PC-3 (cell line): ENCODE measurements at regions not wholly inside any gene's neighbourhood (a gene's known extent, or its start where the extent isn't known, plus 50 kb on each side); places are given as distances from the start of the nearest gene placed in this dataset.

Experiments
- ATAC-seq: fragments of 200-7000 bp; cut with Tn5 transposase; 2 replicates; pipeline ENCODE4 v1.9.1; 2020; ENCODE audit warnings: mild to moderate bottlenecking, moderate library complexity
- BruUV-seq: library from RNA; stranded (reverse); fragments of 400-500 nt; replicated peaks from 2 replicates; lab custom pipeline; 2021; lab: Mats Ljungman, UMichigan
- CTCF ChIA-PET: fragments of 300-600 bp; sonication (Branson Sonifier 250); formaldehyde crosslinking; loops from one replicate; lab custom pipeline; 2022; ENCODE audit warnings: antibody characterized with exemption; lab: Charles Lee
- POLR2A ChIA-PET: fragments of 300-600 bp; sonication (Branson Sonifier 250); formaldehyde crosslinking; loops from one replicate; lab custom pipeline; 2022; ENCODE audit warnings: antibody characterized with exemption; ENCODE audit not compliant: unreplicated experiment; lab: Charles Lee
- DNase-seq: peaks from one replicate; pipeline ENCODE4 v3.0.0-alpha.2; 2015
- H2AFZ ChIP-seq: fragments of 300-600 bp; sonication (generic); 2 replicates; pipeline ENCODE4 v1.6.0; 2016; ENCODE audit warnings: antibody characterized with exemption, low read length
- H3F3A ChIP-seq: fragments of 300-600 bp; sonication (generic); one replicate; pipeline ENCODE4 v1.6.0; 2017; ENCODE audit warnings: antibody characterized with exemption, low read length, control low read depth, mild to moderate bottlenecking; ENCODE audit not compliant: unreplicated experiment
- H3K27ac ChIP-seq: fragments of 300-600 bp; sonication (generic); 2 replicates; pipeline ENCODE4 v1.5.1; 2016; ENCODE audit warnings: mild to moderate bottlenecking, low read length
- H3K27me3 ChIP-seq: fragments of 300-600 bp; sonication (generic); 2 replicates; pipeline ENCODE4 v1.6.1; 2016; ENCODE audit warnings: low read length, mixed read lengths
- H3K36me3 ChIP-seq: fragments of 300-600 bp; sonication (generic); 2 replicates; pipeline ENCODE4 v1.6.1; 2016; ENCODE audit warnings: low read depth, mixed run types, low read length, mixed read lengths
- H3K4me1 ChIP-seq: fragments of 300-600 bp; sonication (generic); 2 replicates; pipeline ENCODE4 v1.5.1; 2016; ENCODE audit warnings: low read length; ENCODE audit not compliant: insufficient read depth
- H3K4me2 ChIP-seq: fragments of 300-600 bp; sonication (generic); 2 replicates; pipeline ENCODE4 v1.6.0; 2016; ENCODE audit warnings: low read length
- H3K4me3 ChIP-seq: fragments of 300-600 bp; sonication (generic); 2 replicates; pipeline ENCODE4 v1.5.1; 2016; ENCODE audit warnings: mild to moderate bottlenecking, low read length, mixed read lengths
- H3K79me2 ChIP-seq: fragments of 300-600 bp; sonication (generic); 2 replicates; pipeline ENCODE4 v1.6.1; 2017; ENCODE audit warnings: low read length, mixed read lengths
- H3K9ac ChIP-seq: fragments of 300-600 bp; sonication (generic); 2 replicates; pipeline ENCODE4 v1.6.0; 2016; ENCODE audit warnings: mild to moderate bottlenecking, low read length
- H3K9me2 ChIP-seq: fragments of 300-600 bp; sonication (generic); replicated peaks from 2 replicates; pipeline ENCODE4 v1.6.1; 2016; ENCODE audit warnings: mixed run types, low read length, mixed read lengths
- H3K9me3 ChIP-seq: fragments of 300-600 bp; sonication (generic); 2 replicates; pipeline ENCODE4 v1.6.1; 2016; ENCODE audit warnings: low read length, mixed read lengths
- H4K20me1 ChIP-seq: fragments of 300-600 bp; sonication (generic); 2 replicates; pipeline ENCODE4 v1.6.1; 2016; ENCODE audit warnings: low read length, mixed read lengths
- EZH2 ChIP-seq: fragments of 300-600 bp; sonication (generic); IDR thresholded peaks from one replicate; pipeline ENCODE4 v1.6.1; 2017; ENCODE audit warnings: antibody characterized with exemption, mild to moderate bottlenecking, low read length; ENCODE audit not compliant: unreplicated experiment
- EZH2phosphoT487 ChIP-seq: fragments of 300-600 bp; sonication (generic); IDR thresholded peaks from 2 replicates; pipeline ENCODE4 v1.6.1; 2018; ENCODE audit warnings: mild to moderate bottlenecking, antibody characterized with exemption, low read length, borderline replicate concordance
- intact Hi-C: fragments of 100-400 bp; cut with micrococcal nuclease; formaldehyde crosslinking; loops from 2 replicates; pipeline ENCODE4 v1.9.0; 2023
- TF ChIP-seq, protein P1 (sequence below): fragments of 300-600 bp; sonication (generic); conservative IDR thresholded peaks from 2 replicates; pipeline ENCODE4 v1.5.1; 2017; ENCODE audit warnings: antibody characterized with exemption, low read depth, mild to moderate bottlenecking, low read length

DNA sequence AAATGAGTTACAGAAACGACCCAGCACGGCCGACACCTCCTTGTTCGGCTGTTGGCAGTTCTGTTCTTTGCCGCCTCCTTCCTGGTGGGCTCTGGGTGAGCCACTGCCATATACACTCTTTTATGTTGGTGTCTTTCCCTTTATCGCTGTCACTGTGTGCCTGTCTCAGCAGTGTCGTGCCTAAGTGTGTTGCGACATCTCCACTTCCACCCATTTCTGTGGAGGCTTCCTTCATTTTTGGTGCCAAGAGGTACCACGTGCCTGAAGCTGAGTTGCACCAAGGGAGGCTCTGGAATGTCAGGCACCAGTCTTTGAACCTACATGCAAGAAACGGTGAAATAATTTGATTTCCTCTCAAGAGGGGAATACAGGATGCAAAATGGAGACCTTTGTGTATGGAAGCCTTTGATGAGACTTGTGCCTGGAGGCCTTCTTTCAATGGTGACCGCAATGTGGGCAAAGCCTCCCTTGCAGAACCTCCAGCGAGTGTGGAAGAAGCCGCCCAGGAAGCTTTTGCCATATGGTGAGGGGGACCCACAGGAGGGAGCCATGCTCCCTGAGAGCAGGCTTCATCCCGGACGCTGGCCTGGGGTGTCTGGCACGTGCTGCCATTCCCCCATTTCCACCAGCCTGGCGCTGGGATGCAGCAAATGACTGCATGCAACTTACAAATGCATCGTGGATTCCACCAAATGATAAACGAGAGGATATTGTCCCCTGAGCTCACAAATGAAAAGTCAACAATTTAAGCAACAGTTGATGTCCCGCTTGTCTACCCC lies 136.2 kb downstream of the TEX29 start:
- Histone ChIP-seq H3K9ac (no peak overlapping the region), H2AFZ (no peak overlapping the region), H3K27ac (no peak overlapping the region), H3K9me2 (no peaks in the 10 kb centered on the region), H3K9me3 (no peaks in the 10 kb centered on the region), H3K4me3 (no peak overlapping the region), H3K4me1 (no peaks in the 10 kb centered on the region), H3F3A (no peaks in the 10 kb centered on the region), H3K36me3 (no peaks in the 10 kb centered on the region), H3K79me2 (no peaks in the 10 kb centered on the region), H3K27me3 (peaks cover 42% of the 10 kb centered on the region), H3K4me2 (no peak overlapping the region), H4K20me1 (no peaks in the 10 kb centered on the region)
- TF ChIP-seq EZH2 (no peak), EZH2phosphoT487 (no peak)
- TF ChIP-seq, protein P1, sequence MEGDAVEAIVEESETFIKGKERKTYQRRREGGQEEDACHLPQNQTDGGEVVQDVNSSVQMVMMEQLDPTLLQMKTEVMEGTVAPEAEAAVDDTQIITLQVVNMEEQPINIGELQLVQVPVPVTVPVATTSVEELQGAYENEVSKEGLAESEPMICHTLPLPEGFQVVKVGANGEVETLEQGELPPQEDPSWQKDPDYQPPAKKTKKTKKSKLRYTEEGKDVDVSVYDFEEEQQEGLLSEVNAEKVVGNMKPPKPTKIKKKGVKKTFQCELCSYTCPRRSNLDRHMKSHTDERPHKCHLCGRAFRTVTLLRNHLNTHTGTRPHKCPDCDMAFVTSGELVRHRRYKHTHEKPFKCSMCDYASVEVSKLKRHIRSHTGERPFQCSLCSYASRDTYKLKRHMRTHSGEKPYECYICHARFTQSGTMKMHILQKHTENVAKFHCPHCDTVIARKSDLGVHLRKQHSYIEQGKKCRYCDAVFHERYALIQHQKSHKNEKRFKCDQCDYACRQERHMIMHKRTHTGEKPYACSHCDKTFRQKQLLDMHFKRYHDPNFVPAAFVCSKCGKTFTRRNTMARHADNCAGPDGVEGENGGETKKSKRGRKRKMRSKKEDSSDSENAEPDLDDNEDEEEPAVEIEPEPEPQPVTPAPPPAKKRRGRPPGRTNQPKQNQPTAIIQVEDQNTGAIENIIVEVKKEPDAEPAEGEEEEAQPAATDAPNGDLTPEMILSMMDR, result no peak
- BruUV-seq, result no TSS peak
- no peak for DNase-seq
- CTCF ChIA-PET, result no interaction called here
- ATAC-seq, result no peak
- POLR2A ChIA-PET, result no interaction called here
- intact Hi-C loops, result no loop called here

DNA sequence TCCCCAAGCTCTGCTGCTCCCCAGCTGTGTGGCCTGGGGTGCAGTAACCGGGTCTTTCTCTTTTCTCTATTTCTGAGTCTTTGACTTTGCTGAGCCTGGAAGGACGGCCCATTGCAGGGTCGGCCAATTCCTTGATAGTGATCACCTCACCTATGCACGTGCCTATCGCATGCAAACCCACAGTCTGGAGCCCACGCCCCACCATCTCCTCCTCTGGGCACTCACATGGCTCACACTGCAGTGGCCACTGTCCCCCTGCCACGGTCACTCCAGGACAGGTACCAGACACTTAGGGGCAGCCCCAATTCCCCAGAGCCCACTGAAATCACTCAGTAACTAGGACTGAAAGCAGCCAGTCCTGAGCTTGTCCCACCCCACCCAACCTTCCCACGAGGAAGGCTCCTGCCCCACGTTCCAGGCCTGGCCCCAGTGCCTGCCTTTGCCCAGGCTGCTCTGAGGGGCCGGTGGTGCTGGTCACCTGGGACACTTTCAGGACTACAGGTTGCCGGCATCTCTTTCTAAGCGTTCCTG lies 137.6 kb downstream of the TEX29 start:
- no peaks in the 10 kb centered on the region for H3K79me2 ChIP-seq
- TF ChIP-seq, protein P1, result no peak
- TF ChIP-seq EZH2 (no peak), EZH2phosphoT487 (no peak)
- H3K9me3 ChIP-seq, result no peaks in the 10 kb centered on the region
- no peaks in the 10 kb centered on the region for H3F3A ChIP-seq
- no peak overlapping the region for H3K4me2 ChIP-seq
- no peaks in the 10 kb centered on the region for H4K20me1 ChIP-seq
- CTCF ChIA-PET, result no interaction called here
- BruUV-seq, result no TSS peak
- peaks cover 51% of the 10 kb centered on the region for H3K27me3 ChIP-seq
- no peak for DNase-seq
- no peaks in the 10 kb centered on the region for H3K36me3 ChIP-seq
- no peak for ATAC-seq
- no peak overlapping the region for H3K27ac ChIP-seq
- POLR2A ChIA-PET, result no interaction called here
- no peak overlapping the region for H3K9ac ChIP-seq
- no peaks in the 10 kb centered on the region for H3K4me1 ChIP-seq
- no peaks in the 10 kb centered on the region for H3K9me2 ChIP-seq
- no peak overlapping the region for H3K4me3 ChIP-seq
- H2AFZ ChIP-seq, result no peak overlapping the region
- intact Hi-C loops, result no loop called here

DNA sequence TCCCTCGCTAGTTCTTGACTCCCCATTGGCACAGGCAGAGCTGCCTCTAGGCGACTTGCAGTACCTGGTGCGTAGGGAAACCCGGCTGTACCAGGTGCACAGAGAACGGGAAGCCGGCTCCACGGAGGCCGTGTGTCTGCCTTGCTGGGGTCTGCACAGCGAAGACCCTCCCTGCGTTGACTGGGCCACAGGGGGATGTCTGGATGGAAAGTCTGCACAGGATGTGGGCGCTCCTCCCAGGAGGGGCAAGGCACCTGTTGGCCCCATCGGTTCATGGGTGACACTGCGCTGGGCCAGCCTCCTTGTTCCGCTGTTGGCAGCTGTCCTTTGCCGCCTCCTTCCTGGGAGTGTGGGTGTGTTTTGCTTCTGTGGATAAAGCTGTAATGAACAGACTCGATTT lies 138.3 kb downstream of the TEX29 start:
- ChIA-PET CTCF (no interaction called here), POLR2A (no interaction called here)
- H3K9me2 ChIP-seq, result no peaks in the 10 kb centered on the region
- ATAC-seq (no peak), DNase-seq (no peak)
- H3K9me3 ChIP-seq, result no peaks in the 10 kb centered on the region
- H3K36me3 ChIP-seq, result no peaks in the 10 kb centered on the region
- H3K79me2 ChIP-seq, result no peaks in the 10 kb centered on the region
- intact Hi-C loops, result no loop called here
- no peak overlapping the region for H3K9ac ChIP-seq
- H3K27ac ChIP-seq, result no peak overlapping the region
- no peak overlapping the region for H2AFZ ChIP-seq
- H3K4me2 ChIP-seq, result no peak overlapping the region
- peaks cover 57% of the 10 kb centered on the region for H3K27me3 ChIP-seq
- no peaks in the 10 kb centered on the region for H4K20me1 ChIP-seq
- no peak overlapping the region for H3K4me3 ChIP-seq
- no TSS peak for BruUV-seq
- H3K4me1 ChIP-seq, result no peaks in the 10 kb centered on the region
- H3F3A ChIP-seq, result no peaks in the 10 kb centered on the region
- TF ChIP-seq EZH2 (no peak), EZH2phosphoT487 (no peak)
- TF ChIP-seq, protein P1, result no peak
